Skeletal muscle satellite cell (primary cell): ENCODE measurements at regions not wholly inside any gene's neighbourhood (a gene's known extent, or its start where the extent isn't known, plus 50 kb on each side); places are given as distances from the start of the nearest gene placed in this dataset.
"Not testable (repeated sequence)": the region's sequence is repeated elsewhere in the genome, so short reads cannot be mapped to it uniquely, and the experiment has no call there.

Source experiments
- H3K27me3 ChIP-seq: 2 replicates; pipeline ENCODE4 v1.7.0; 2013; ENCODE audit warnings: low read length; ENCODE audit not compliant: control insufficient read depth, insufficient read depth
- H3K36me3 ChIP-seq: 2 replicates; pipeline ENCODE4 v1.7.0; 2013; ENCODE audit warnings: mild to moderate bottlenecking, control low read depth, low read length; ENCODE audit not compliant: insufficient read depth
- H3K4me1 ChIP-seq: 2 replicates; pipeline ENCODE4 v1.7.0; 2013; ENCODE audit warnings: low read length; ENCODE audit not compliant: control insufficient read depth, insufficient read depth
- H3K4me2 ChIP-seq: 2 replicates; pipeline ENCODE4 v1.7.0; 2013; ENCODE audit warnings: mild to moderate bottlenecking, low read length
- H3K4me3 ChIP-seq: 2 replicates; pipeline ENCODE4 v1.7.0; 2013; ENCODE audit warnings: low read length
- H3K9ac ChIP-seq: 2 replicates; pipeline ENCODE4 v1.7.0; 2013; ENCODE audit warnings: mild to moderate bottlenecking, low read depth, low read length, moderate library complexity
- H3K9me3 ChIP-seq: replicated peaks from 2 replicates; pipeline ENCODE4 v1.7.0; 2013; ENCODE audit warnings: mild to moderate bottlenecking, control low read depth, low read length

- H3K4me2 ChIP-seq: no peak overlapping the region
- no peak overlapping the region for H3K9ac ChIP-seq
- no peaks in the 10 kb centered on the region for H3K9me3 ChIP-seq
- no peaks in the 10 kb centered on the region for H3K36me3 ChIP-seq
- peaks cover 13% of the 10 kb centered on the region for H3K4me1 ChIP-seq
- H3K27me3 ChIP-seq: no peaks in the 10 kb centered on the region
- H3K4me3 ChIP-seq: no peak overlapping the region
Measured at GRCh38 chr1:184160236-184160635, 108.7 kb downstream of the TSEN15 start.

GRCh38 chr1:184161071-184161698 lies 109.7 kb downstream of the TSEN15 start:
- H3K4me1 ChIP-seq: peaks cover 13% of the 10 kb centered on the region
- H3K9ac ChIP-seq: no peak overlapping the region

GRCh38 chr1:184162281-184162680 lies 110.8 kb downstream of the TSEN15 start:
- Histone ChIP-seq H3K9me3 (no peaks in the 10 kb centered on the region), H3K36me3 (no peaks in the 10 kb centered on the region), H3K4me2 (no peak overlapping the region), H3K4me1 (peaks cover 13% of the 10 kb centered on the region), H3K4me3 (no peak overlapping the region), H3K27me3 (no peaks in the 10 kb centered on the region), H3K9ac (no peak overlapping the region)

More at GRCh38 chr1:184161071-184161698, 109.7 kb downstream of the TSEN15 start:
- Histone ChIP-seq H3K27me3 (no peaks in the 10 kb centered on the region), H3K9me3 (no peaks in the 10 kb centered on the region), H3K4me3 (no peak overlapping the region), H3K36me3 (no peaks in the 10 kb centered on the region), H3K4me2 (no peak overlapping the region)

GRCh38 chr1:184163674-184164465 lies 112.3 kb downstream of the TSEN15 start:
- no peaks in the 10 kb centered on the region for H3K36me3 ChIP-seq

GRCh38 chr1:184164536-184164935 lies 113.0 kb downstream of the TSEN15 start:
- peaks cover 13% of the 10 kb centered on the region for H3K4me1 ChIP-seq
- no peak overlapping the region for H3K9ac ChIP-seq

More at GRCh38 chr1:184163674-184164465, 112.3 kb downstream of the TSEN15 start:
- no peaks in the 10 kb centered on the region for H3K9me3 ChIP-seq
- H3K27me3 ChIP-seq: no peaks in the 10 kb centered on the region
- no peak overlapping the region for H3K9ac ChIP-seq
- peaks cover 13% of the 10 kb centered on the region for H3K4me1 ChIP-seq
- H3K4me3 ChIP-seq: no peak overlapping the region
- no peak overlapping the region for H3K4me2 ChIP-seq

GRCh38 chr1:184166485-184166884 lies 115.0 kb downstream of the TSEN15 start:
- H3K9ac ChIP-seq: no peak overlapping the region
- H3K4me3 ChIP-seq: no peak overlapping the region
- no peaks in the 10 kb centered on the region for H3K9me3 ChIP-seq
- no peaks in the 10 kb centered on the region for H3K36me3 ChIP-seq
- no peak overlapping the region for H3K4me2 ChIP-seq
- H3K4me1 ChIP-seq: peaks cover 8% of the 10 kb centered on the region
- H3K27me3 ChIP-seq: no peaks in the 10 kb centered on the region

More at GRCh38 chr1:184164536-184164935, 113.0 kb downstream of the TSEN15 start:
- Histone ChIP-seq H3K4me2 (no peak overlapping the region), H3K27me3 (no peaks in the 10 kb centered on the region), H3K9me3 (no peaks in the 10 kb centered on the region), H3K4me3 (no peak overlapping the region), H3K36me3 (no peaks in the 10 kb centered on the region)

- no peaks in the 10 kb centered on the region for H3K27me3 ChIP-seq
- peaks cover 8% of the 10 kb centered on the region for H3K4me1 ChIP-seq
- H3K4me3 ChIP-seq: no peak overlapping the region
- no peak overlapping the region for H3K9ac ChIP-seq
- no peaks in the 10 kb centered on the region for H3K36me3 ChIP-seq
- no peak overlapping the region for H3K4me2 ChIP-seq
- no peaks in the 10 kb centered on the region for H3K9me3 ChIP-seq
Measured at GRCh38 chr1:184167352-184167751, 115.8 kb downstream of the TSEN15 start.

- H3K4me3 ChIP-seq: no peak overlapping the region
- no peak overlapping the region for H3K9ac ChIP-seq
- no peaks in the 10 kb centered on the region for H3K4me1 ChIP-seq
- H3K27me3 ChIP-seq: no peaks in the 10 kb centered on the region
- H3K36me3 ChIP-seq: no peaks in the 10 kb centered on the region
- H3K9me3 ChIP-seq: no peaks in the 10 kb centered on the region
- H3K4me2 ChIP-seq: no peak overlapping the region
Measured at GRCh38 chr1:184170719-184171118, 119.2 kb downstream of the TSEN15 start.

- Histone ChIP-seq H3K36me3 (no peaks in the 10 kb centered on the region), H3K9me3 (no peaks in the 10 kb centered on the region), H3K4me2 (no peak overlapping the region), H3K27me3 (peaks cover 4% of the 10 kb centered on the region), H3K4me1 (no peaks in the 10 kb centered on the region), H3K9ac (no peak overlapping the region), H3K4me3 (no peak overlapping the region)
Measured at GRCh38 chr1:184176058-184176457, 124.5 kb downstream of the TSEN15 start.

- Histone ChIP-seq H3K36me3 (no peaks in the 10 kb centered on the region), H3K4me3 (no peak overlapping the region), H3K27me3 (peaks cover 4% of the 10 kb centered on the region), H3K4me2 (no peak overlapping the region), H3K4me1 (no peaks in the 10 kb centered on the region), H3K9ac (no peak overlapping the region), H3K9me3 (no peaks in the 10 kb centered on the region)
Measured at GRCh38 chr1:184181044-184181443, 129.5 kb downstream of the TSEN15 start.

- Histone ChIP-seq H3K27me3 (no peaks in the 10 kb centered on the region), H3K4me2 (no peak overlapping the region), H3K9me3 (no peaks in the 10 kb centered on the region), H3K4me1 (no peaks in the 10 kb centered on the region), H3K4me3 (no peak overlapping the region), H3K36me3 (no peaks in the 10 kb centered on the region), H3K9ac (no peak overlapping the region)
Measured at GRCh38 chr1:184183919-184184318, 132.4 kb downstream of the TSEN15 start.

GRCh38 chr1:184184614-184185013 lies 133.1 kb downstream of the TSEN15 start:
- H3K9ac ChIP-seq, H3K4me1 ChIP-seq, H3K4me3 ChIP-seq, H3K4me2 ChIP-seq, H3K9me3 ChIP-seq, H3K36me3 ChIP-seq, H3K27me3 ChIP-seq: not testable (repeated sequence)
